GM23338 (cell line): ENCODE measurements at regions not wholly inside any gene's neighbourhood (a gene's known extent, or its start where the extent isn't known, plus 50 kb on each side); places are given as distances from the start of the nearest gene placed in this dataset.

ENCODE experiments used
- ATAC-seq: fragments of 200-7000 bp; cut with Tn5 transposase; 3 replicates; pipeline ENCODE4 v1.9.1; 2020
- DNase-seq: peaks from one replicate; pipeline ENCODE4 v3.0.0-alpha.2; 2015; ENCODE audit warnings: low spot score
- H2AFZ ChIP-seq: fragments of 200-600 bp; sonication (generic); 2 replicates; pipeline ENCODE4 v1.8.0; 2016; ENCODE audit warnings: antibody characterized with exemption, mild to moderate bottlenecking, moderate library complexity
- H3F3A ChIP-seq: fragments of 200-600 bp; sonication (generic); replicated peaks from 2 replicates; pipeline ENCODE4 v1.8.0; 2017; ENCODE audit warnings: antibody characterized with exemption, mixed run types, low read depth
- H3K27ac ChIP-seq: fragments of 200-600 bp; sonication (generic); 2 replicates; pipeline ENCODE4 v1.6.1; 2016; ENCODE audit warnings: low read depth
- H3K27me3 ChIP-seq: fragments of 200-600 bp; sonication (generic); 2 replicates; pipeline ENCODE4 v1.8.0; 2016; ENCODE audit warnings: mild to moderate bottlenecking, mixed run types, moderate library complexity; ENCODE audit not compliant: insufficient read depth
- H3K36me3 ChIP-seq: fragments of 200-600 bp; sonication (generic); 2 replicates; pipeline ENCODE4 v1.8.0; 2016; ENCODE audit warnings: mild to moderate bottlenecking; ENCODE audit not compliant: insufficient read depth
- H3K4me1 ChIP-seq: fragments of 200-600 bp; sonication (generic); 2 replicates; pipeline ENCODE4 v1.8.0; 2016; ENCODE audit warnings: mild to moderate bottlenecking, moderate library complexity; ENCODE audit not compliant: insufficient read depth
- H3K4me2 ChIP-seq: fragments of 200-600 bp; sonication (generic); 2 replicates; pipeline ENCODE4 v1.7.1; 2017; ENCODE audit warnings: mixed run types
- H3K4me3 ChIP-seq: fragments of 200-600 bp; sonication (generic); 2 replicates; pipeline ENCODE4 v1.6.1; 2016; ENCODE audit warnings: mixed run types
- H3K79me2 ChIP-seq: fragments of 200-600 bp; sonication (generic); replicated peaks from 2 replicates; pipeline ENCODE4 v1.8.0; 2017; ENCODE audit warnings: mild to moderate bottlenecking; ENCODE audit not compliant: insufficient read depth
- H3K9me2 ChIP-seq: fragments of 200-600 bp; sonication (generic); 2 replicates; pipeline ENCODE4 v1.8.0; 2017; ENCODE audit not compliant: insufficient read depth
- H4K20me1 ChIP-seq: fragments of 200-600 bp; sonication (generic); replicated peaks from 2 replicates; pipeline ENCODE4 v1.8.0; 2017; ENCODE audit warnings: mild to moderate bottlenecking; ENCODE audit not compliant: insufficient read depth
- H3K27ac Mint-ChIP-seq: 2 replicates; pipeline ENCODE4 v1.8.0; 2020; ENCODE audit warnings: inconsistent platforms, mild to moderate bottlenecking, moderate library complexity, mixed read lengths
- H3K27me3 Mint-ChIP-seq: 3 replicates; pipeline ENCODE4 v1.8.0; 2022; ENCODE audit warnings: low read depth, mild to moderate bottlenecking, moderate library complexity, mixed read lengths, inconsistent platforms; ENCODE audit not compliant: insufficient read depth, poor library complexity
- H3K36me3 Mint-ChIP-seq: 3 replicates; pipeline ENCODE4 v1.8.0; 2021; ENCODE audit warnings: low read depth, mild to moderate bottlenecking, inconsistent platforms, moderate library complexity, mixed read lengths
- H3K4me1 Mint-ChIP-seq: 3 replicates; pipeline ENCODE4 v1.8.0; 2020; ENCODE audit warnings: mild to moderate bottlenecking, inconsistent platforms, mixed read lengths
- H3K4me3 Mint-ChIP-seq: 3 replicates; pipeline ENCODE4 v1.8.0; 2021; ENCODE audit warnings: moderate library complexity, mild to moderate bottlenecking, inconsistent platforms, mixed read lengths
- H3K9me3 Mint-ChIP-seq: 3 replicates; pipeline ENCODE4 v1.8.0; 2020; ENCODE audit warnings: moderate library complexity, mild to moderate bottlenecking, inconsistent platforms, mixed read lengths
- CREB1 ChIP-seq: fragments of 250-450 bp; sonication (Bioruptor Pico); IDR thresholded peaks from 2 replicates; pipeline ENCODE4 v1.5.0; 2020; ENCODE audit warnings: low read depth, mild to moderate bottlenecking, moderate library complexity
- CTCF ChIP-seq, 2 experiments: fragments of 200-600 bp in 1 of 2; sonication (generic) in 1 of 2; conservative IDR thresholded peaks; 2 replicates each; pipeline versions ENCODE4 v1.5.1 to v1.6.1; 2016 to 2017; ENCODE audit warnings: antibody characterized with exemption in 2 of 2, low read depth in 2 of 2, mild to moderate bottlenecking in 2 of 2, moderate library complexity in 1 of 2
- ETS1 ChIP-seq: IDR thresholded peaks from 2 replicates; pipeline ENCODE4 v1.6.1; 2016; ENCODE audit warnings: antibody characterized with exemption
- EZH2 ChIP-seq: fragments of 200-600 bp; sonication (generic); IDR thresholded peaks from one replicate; pipeline ENCODE4 v1.8.0; 2017; ENCODE audit warnings: antibody characterized with exemption, mild to moderate bottlenecking, low read depth; ENCODE audit not compliant: unreplicated experiment
- EZH2phosphoT487 ChIP-seq: fragments of 200-600 bp; sonication (generic); IDR thresholded peaks from one replicate; pipeline ENCODE4 v1.8.1; 2018; ENCODE audit warnings: antibody characterized with exemption; ENCODE audit not compliant: unreplicated experiment
- JUNB ChIP-seq: IDR thresholded peaks from one replicate; pipeline ENCODE4 v1.6.1; 2016; ENCODE audit warnings: antibody characterized with exemption; ENCODE audit not compliant: unreplicated experiment
- NANOG ChIP-seq: IDR thresholded peaks from 2 replicates; pipeline ENCODE4 v1.6.1; 2016; ENCODE audit warnings: antibody characterized with exemption, borderline replicate concordance
- POLR2AphosphoS5 ChIP-seq: IDR thresholded peaks from 2 replicates; pipeline ENCODE4 v1.6.1; 2016; ENCODE audit warnings: antibody characterized with exemption, low read depth
- REST ChIP-seq: IDR thresholded peaks from one replicate; pipeline ENCODE4 v1.6.1; 2018; ENCODE audit warnings: antibody characterized with exemption; ENCODE audit not compliant: unreplicated experiment
- STAT1 ChIP-seq: IDR thresholded peaks from one replicate; pipeline ENCODE4 v1.6.1; 2016; ENCODE audit warnings: antibody characterized with exemption; ENCODE audit not compliant: unreplicated experiment
- ZNF114 ChIP-seq: fragments of 250-450 bp; sonication (Bioruptor Pico); IDR thresholded peaks from 2 replicates; pipeline ENCODE4 v1.5.0; 2020; ENCODE audit warnings: mild to moderate bottlenecking, moderate library complexity
- ZNF331 ChIP-seq: fragments of 250-450 bp; sonication (Bioruptor Pico); IDR thresholded peaks from 2 replicates; pipeline ENCODE4 v1.5.0; 2020; ENCODE audit warnings: low read depth, mild to moderate bottlenecking, moderate library complexity
- ZNF462 ChIP-seq: fragments of 250-450 bp; sonication (Bioruptor Pico); IDR thresholded peaks from 2 replicates; pipeline ENCODE4 v1.5.0; 2020; ENCODE audit warnings: mild to moderate bottlenecking, moderate library complexity

GRCh38 chr9:25861421-25861820 is 183.2 kb upstream of the TUSC1 start:
- Histone ChIP-seq H3K27ac (no peak overlapping the region), H3K4me1 (no peaks in the 10 kb centered on the region), H3K9me2 (no peaks in the 10 kb centered on the region; the same call in 1 of the 2 replicates), H3K36me3 (no peaks in the 10 kb centered on the region), H3F3A (no peaks in the 10 kb centered on the region), H3K27me3 (no peaks in the 10 kb centered on the region), H4K20me1 (no peaks in the 10 kb centered on the region), H2AFZ (no peak overlapping the region), H3K4me2 (no peak overlapping the region), H3K4me3 (no peak overlapping the region), H3K79me2 (no peaks in the 10 kb centered on the region)
- Mint-ChIP-seq H3K4me1 (no peaks in the 10 kb centered on the region), H3K36me3 (no peaks in the 10 kb centered on the region), H3K9me3 (peaks cover 5% of the 10 kb centered on the region; the same call in 2 of the 3 replicates), H3K27me3 (no peaks in the 10 kb centered on the region), H3K4me3 (no peak overlapping the region), H3K27ac (no peak overlapping the region)
- DNase-seq (no peak), ATAC-seq (no peak)
- no peak for TF ChIP-seq CREB1
- TF ChIP-seq STAT1: no peak
- no peak for TF ChIP-seq NANOG
- no peak for TF ChIP-seq EZH2
- TF ChIP-seq ETS1: no peak
- no peak for TF ChIP-seq REST
- TF ChIP-seq POLR2AphosphoS5: no peak
- no peak for TF ChIP-seq EZH2phosphoT487
- TF ChIP-seq ZNF331 (CRISPR knock-in tag): no peak
- TF ChIP-seq CTCF (conservative IDR thresholded peaks at IDR 0.05; ENCODE audit: low read depth in 2 of 2): no peak
- no peak for TF ChIP-seq JUNB
- no peak for TF ChIP-seq ZNF462 (CRISPR knock-in tag)
- TF ChIP-seq ZNF114 (CRISPR knock-in tag): no peak
